ENCODE measurements at regions not wholly inside any gene's neighbourhood (a gene's known extent, or its start where the extent isn't known, plus 50 kb on each side); places are given as distances from the start of the nearest gene placed in this dataset.

GRCh38 chr18:38198956-38199355 lies 633.4 kb upstream of the CELF4 start (continued):
- no peak for TF ChIP-seq SKIL (IDR thresholded peaks at IDR 0.05; ENCODE audit: low read depth, poor library complexity, severe bottlenecking)
- TF ChIP-seq SRF (IDR thresholded peaks at IDR 0.05; ENCODE audit: low read depth in 2 of 2, low read length in 2 of 2) = no peak
- no peak for TF ChIP-seq TAF1 (IDR thresholded peaks at IDR 0.05; ENCODE audit: borderline replicate concordance, low read depth, low read length)
- no peak for TF ChIP-seq NBN (IDR thresholded peaks at IDR 0.05)
- TF ChIP-seq CBX5 (IDR thresholded peaks at IDR 0.05; ENCODE audit: low read depth) = no peak

GRCh38 chr18:38198526-38198925 lies 632.9 kb upstream of the CELF4 start:
- in situ Hi-C loops (cut with MboI) = no loop called here
- no peaks in the 10 kb centered on the region for H3K79me2 ChIP-seq (ENCODE audit: control insufficient read depth, insufficient read depth, low read length)
- intact Hi-C loops (cut with micrococcal nuclease; ENCODE audit: unreplicated experiment) = no loop called here
- H3K9ac ChIP-seq (ENCODE audit: control insufficient read depth, insufficient read depth, low read length) = no peak overlapping the region
- ChIA-PET POLR2A (no interaction called here), RAD21 (ENCODE audit: unreplicated experiment) (no interaction called here), CTCF (no interaction called here), SMC1A (ENCODE audit: uncharacterized antibody, unreplicated experiment) (interaction anchor here (1.5 kb wide), 1 partner anchor 11 kb away, joined by 3 read pairs; no protein-coding TSS in a partner anchor)
- no peak for ATAC-seq
- H3K4me3 ChIP-seq = no peak overlapping the region
- no peaks in the 10 kb centered on the region for H3K4me1 ChIP-seq (ENCODE audit: control insufficient read depth, insufficient read depth, low read length)
- FAIRE-seq = peak; percentile 47
- H3K36me3 ChIP-seq (ENCODE audit: control insufficient read depth in 2 of 2, insufficient read depth in 2 of 2, low read length in 1 of 2) = no peaks in the 10 kb centered on the region
- H4K20me1 ChIP-seq (ENCODE audit: control insufficient read depth, insufficient read depth) = no peaks in the 10 kb centered on the region
- no TSS peak for BruUV-seq (replicated peaks)
- no peaks in the 10 kb centered on the region for H3K9me3 ChIP-seq (replicated peaks; ENCODE audit: control insufficient read depth, insufficient read depth, low read length)
- H3K27ac ChIP-seq (ENCODE audit: control insufficient read depth, insufficient read depth) = no peak overlapping the region
- no peak overlapping the region for H3K4me2 ChIP-seq (ENCODE audit: control insufficient read depth, insufficient read depth)
- H3K27me3 ChIP-seq (replicated peaks in 1 of 2; ENCODE audit: control insufficient read depth in 2 of 2, insufficient read depth in 2 of 2, low read length in 1 of 2) = no peaks in the 10 kb centered on the region
- no peak for DNase-seq (ENCODE audit: low read depth, low spot score)
- WGBS (ENCODE audit: insufficient coverage, insufficient replicate concordance, low lambda C conversion rate, missing lambda C conversion rate) = 30% methylated on average over 1 of the region's 1 CpG
- no peak overlapping the region for H2AFZ ChIP-seq (ENCODE audit: control insufficient read depth, low read depth, low read length)
- no peak for TF ChIP-seq ATF3 (IDR thresholded peaks at IDR 0.05; ENCODE audit: borderline replicate concordance, extremely low read depth, low read depth, low read length)
- no peak for TF ChIP-seq EED (IDR thresholded peaks at IDR 0.05; ENCODE audit: low read depth)
- no peak for TF ChIP-seq NR2C2 (IDR thresholded peaks at IDR 0.05; ENCODE audit: borderline replicate concordance, control insufficient read depth, insufficient read length, low read depth)
- TF ChIP-seq ATF7 (IDR thresholded peaks at IDR 0.05; ENCODE audit: low read depth) = no peak
- TF ChIP-seq RAD51 (IDR thresholded peaks at IDR 0.05) = no peak
- no peak for TF ChIP-seq PAX8 (IDR thresholded peaks at IDR 0.05)
- no peak for TF ChIP-seq CBX5 (IDR thresholded peaks at IDR 0.05; ENCODE audit: low read depth)
- no peak for TF ChIP-seq RELA (IDR thresholded peaks at IDR 0.05; ENCODE audit: borderline replicate concordance, partially characterized antibody)
- no peak for TF ChIP-seq IRF5 (IDR thresholded peaks at IDR 0.05; ENCODE audit: borderline replicate concordance)
- TF ChIP-seq IRF3 (IDR thresholded peaks at IDR 0.05) = no peak
- no peak for TF ChIP-seq JUNB (IDR thresholded peaks at IDR 0.05)
- TF ChIP-seq CHD2 (IDR thresholded peaks at IDR 0.05; ENCODE audit: borderline replicate concordance, low read depth, low read length) = no peak
- TF ChIP-seq E2F4 (IDR thresholded peaks at IDR 0.05; ENCODE audit: low read depth, low read length) = no peak
- no peak for TF ChIP-seq ZBED1 (IDR thresholded peaks at IDR 0.05; ENCODE audit: borderline replicate concordance)
- no peak for TF ChIP-seq STAT1 (conservative IDR thresholded peaks at IDR 0.05)
- TF ChIP-seq BCL11A (IDR thresholded peaks at IDR 0.05; ENCODE audit: low read depth, low read length) = no peak

Measured in GM12878 (cell line).